Stomach (tissue), 8 donors: ENCODE measurements at regions not wholly inside any gene's neighbourhood (a gene's known extent, or its start where the extent isn't known, plus 50 kb on each side); places are given as distances from the start of the nearest gene placed in this dataset.

ENCODE experiments used
- DNase-seq, 2 donors: peaks; one replicate each; pipeline versions ENCODE4 v3.0.0 to v3.0.0-alpha.2; 2013 to 2019
- H3K27ac ChIP-seq, 5 donors: fragments of 200-600 bp in 4 of 5; sonication (generic) in 4 of 5; one replicate each; pipeline ENCODE4 v1.5.1; 2013 to 2019; ENCODE audit warnings: mild to moderate bottlenecking in 1 of 5, moderate library complexity in 1 of 5
- H3K27me3 ChIP-seq, 3 donors: fragments of 200-600 bp; sonication (generic); one replicate each; pipeline ENCODE4 v1.5.1; 2017 to 2019; ENCODE audit warnings: mixed run types in 1 of 3
- H3K36me3 ChIP-seq, 4 donors: fragments of 200-600 bp; sonication (generic); 1 replicate in 3 of 4; 2 replicates in 1 of 4; pipeline ENCODE4 v1.5.1; 2016 to 2019
- H3K4me1 ChIP-seq, 4 donors: fragments of 200-600 bp; sonication (generic); one replicate each; pipeline ENCODE4 v1.5.1; 2016 to 2019
- H3K4me3 ChIP-seq, 4 donors: fragments of 200-600 bp; sonication (generic) in 3 of 4; one replicate each; pipeline ENCODE4 v1.5.1; 2016 to 2019; ENCODE audit warnings: mild to moderate bottlenecking in 1 of 4
- H3K9me3 ChIP-seq, 4 donors: fragments of 200-600 bp; sonication (generic); one replicate each; pipeline ENCODE4 v1.5.1; 2016 to 2019
- CTCF ChIP-seq, 7 experiments: fragments of 450-650 bp in 4 of 7; fragments of 200-600 bp in 3 of 7; sonication (generic) in 3 of 7; IDR thresholded peaks; one replicate each; pipeline ENCODE4 v1.5.1; 2016 to 2019; ENCODE audit warnings: antibody characterized with exemption in 7 of 7, control low read depth in 2 of 7, mild to moderate bottlenecking in 1 of 7
- EP300 ChIP-seq: sonication (generic); formaldehyde crosslinking; IDR thresholded peaks from one replicate; pipeline ENCODE4 v1.6.1; 2017; ENCODE audit warnings: antibody characterized with exemption
- POLR2A ChIP-seq, 4 donors: fragments of 450-650 bp; IDR thresholded peaks; one replicate each; pipeline ENCODE4 v1.6.1; 2016; ENCODE audit warnings: antibody characterized with exemption in 4 of 4, control low read depth in 2 of 4, mild to moderate bottlenecking in 1 of 4, moderate library complexity in 1 of 4
- POLR2AphosphoS5 ChIP-seq, 3 donors: sonication (generic); formaldehyde crosslinking; IDR thresholded peaks; one replicate each; pipeline ENCODE4 v1.6.1; 2016; ENCODE audit warnings: antibody characterized with exemption in 3 of 3
- WGBS, 5 donors: extraction: QIAGEN DNeasy Blood & Tissue Kit in 3 of 5; methylation state at CpG; one replicate each; pipeline versions ENCODE4 v1.1.5 to v1.1.7; 2013 to 2018; 5-methylcytosine and 5-hydroxymethylcytosine counted together
- intact Hi-C: fragments of 100-400 bp; cut with DNase I; formaldehyde crosslinking; loops from one replicate; pipeline ENCODE4 v1.15.1; 2023; ENCODE audit warnings: low total_unique reads
- donor health status: healthy with polysubstance abuse.
- donor health status: Bipolar disorder and iron deficiency.
- donor health status: healthy.

GRCh38 chr3:82145742-82146141 lies 384.3 kb upstream of the GBE1 start:
- Histone ChIP-seq H3K27me3 (no peaks in the 10 kb centered on the region), H3K27ac (no peak overlapping the region), H3K36me3 (no peaks in the 10 kb centered on the region), H3K4me3 (no peak overlapping the region), H3K4me1 (no peaks in the 10 kb centered on the region), H3K9me3 (no peaks in the 10 kb centered on the region)
- TF ChIP-seq POLR2A (IDR thresholded peaks at IDR 0.05) (no peak), EP300 (no peak), POLR2AphosphoS5 (IDR thresholded peaks at IDR 0.05) (no peak), CTCF (IDR thresholded peaks at IDR 0.05) (no peak)
- DNase-seq: no peak
- intact Hi-C loops: no loop called here
- 58 to 72% (median 61%) methylated on average over 2 of the region's 2 CpGs for WGBS, 5 donors

GRCh38 chr3:82144811-82145210 lies 383.4 kb upstream of the GBE1 start:
- 75 to 85% (median 82%) methylated on average over 3 of the region's 3 CpGs for WGBS, 5 donors
- TF ChIP-seq CTCF (IDR thresholded peaks at IDR 0.05) (no peak), POLR2A (IDR thresholded peaks at IDR 0.05) (no peak), POLR2AphosphoS5 (IDR thresholded peaks at IDR 0.05) (no peak), EP300 (no peak)
- intact Hi-C loops: no loop called here
- DNase-seq: no peak
- Histone ChIP-seq H3K4me1 (no peaks in the 10 kb centered on the region), H3K4me3 (no peak overlapping the region), H3K27ac (no peak overlapping the region), H3K9me3 (no peaks in the 10 kb centered on the region), H3K27me3 (no peaks in the 10 kb centered on the region), H3K36me3 (no peaks in the 10 kb centered on the region)

GRCh38 chr3:82143661-82144412 lies 382.4 kb upstream of the GBE1 start:
- no peaks in the 10 kb centered on the region for H3K4me1 ChIP-seq
- intact Hi-C loops: no loop called here
- no peaks in the 10 kb centered on the region for H3K27me3 ChIP-seq
- 82 to 90% (median 85%) methylated on average over 3 of the region's 3 CpGs for WGBS, 5 donors
- H3K36me3 ChIP-seq: no peaks in the 10 kb centered on the region
- TF ChIP-seq POLR2A (IDR thresholded peaks at IDR 0.05) (no peak), EP300 (no peak), CTCF (IDR thresholded peaks at IDR 0.05) (no peak), POLR2AphosphoS5 (IDR thresholded peaks at IDR 0.05) (no peak)
- H3K4me3 ChIP-seq: no peak overlapping the region
- peaks cover 0 to 8% (median 0%) of the 10 kb centered on the region in 4 donors for H3K9me3 ChIP-seq
- no peak overlapping the region for H3K27ac ChIP-seq
- no peak for DNase-seq

GRCh38 chr3:82141592-82141991 lies 380.1 kb upstream of the GBE1 start:
- H3K4me1 ChIP-seq: no peaks in the 10 kb centered on the region
- H3K4me3 ChIP-seq: no peak overlapping the region
- WGBS, 5 donors: 81 to 94% (median 89%) methylated on average over 1 of the region's 1 CpG
- no peak for DNase-seq
- H3K36me3 ChIP-seq: no peaks in the 10 kb centered on the region
- no peak for TF ChIP-seq POLR2A (IDR thresholded peaks at IDR 0.05)
- TF ChIP-seq POLR2AphosphoS5 (IDR thresholded peaks at IDR 0.05): no peak
- TF ChIP-seq CTCF (IDR thresholded peaks at IDR 0.05): no peak
- no peak for TF ChIP-seq EP300
- H3K27me3 ChIP-seq: no peaks in the 10 kb centered on the region
- no peak overlapping the region for H3K27ac ChIP-seq
- H3K9me3 ChIP-seq: peaks cover 0 to 9% (median 0%) of the 10 kb centered on the region in 4 donors
- intact Hi-C loops: no loop called here
